ENCODE measurements at regions not wholly inside any gene's neighbourhood (a gene's known extent, or its start where the extent isn't known, plus 50 kb on each side); places are given as distances from the start of the nearest gene placed in this dataset.

DNA sequence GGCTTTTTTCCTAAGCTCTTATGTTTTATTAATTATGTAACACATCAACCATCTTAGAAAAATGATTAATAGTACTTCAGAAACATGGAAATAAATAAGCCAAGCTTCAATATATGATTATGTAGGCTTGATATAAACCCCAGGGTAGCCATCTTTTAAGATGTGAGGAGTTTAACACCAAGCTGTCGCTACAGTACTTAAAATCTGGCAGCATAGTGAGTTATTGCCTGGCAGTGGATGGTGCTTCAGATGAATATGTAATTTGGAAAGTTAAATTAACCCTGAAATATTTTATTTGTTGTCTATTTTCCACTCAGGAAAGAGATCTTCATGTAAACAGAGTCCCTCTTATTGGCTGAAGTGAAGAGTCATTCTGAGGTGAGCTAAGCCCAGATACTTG is 339.0 kb upstream of the ZFP64 start:
- no peaks in the 10 kb centered on the region for H3K9me3 ChIP-seq (ENCODE audit: low read length)
- H3K27me3 ChIP-seq (ENCODE audit: insufficient read depth, low read depth, low read length): no peaks in the 10 kb centered on the region
- TF ChIP-seq, protein P1, sequence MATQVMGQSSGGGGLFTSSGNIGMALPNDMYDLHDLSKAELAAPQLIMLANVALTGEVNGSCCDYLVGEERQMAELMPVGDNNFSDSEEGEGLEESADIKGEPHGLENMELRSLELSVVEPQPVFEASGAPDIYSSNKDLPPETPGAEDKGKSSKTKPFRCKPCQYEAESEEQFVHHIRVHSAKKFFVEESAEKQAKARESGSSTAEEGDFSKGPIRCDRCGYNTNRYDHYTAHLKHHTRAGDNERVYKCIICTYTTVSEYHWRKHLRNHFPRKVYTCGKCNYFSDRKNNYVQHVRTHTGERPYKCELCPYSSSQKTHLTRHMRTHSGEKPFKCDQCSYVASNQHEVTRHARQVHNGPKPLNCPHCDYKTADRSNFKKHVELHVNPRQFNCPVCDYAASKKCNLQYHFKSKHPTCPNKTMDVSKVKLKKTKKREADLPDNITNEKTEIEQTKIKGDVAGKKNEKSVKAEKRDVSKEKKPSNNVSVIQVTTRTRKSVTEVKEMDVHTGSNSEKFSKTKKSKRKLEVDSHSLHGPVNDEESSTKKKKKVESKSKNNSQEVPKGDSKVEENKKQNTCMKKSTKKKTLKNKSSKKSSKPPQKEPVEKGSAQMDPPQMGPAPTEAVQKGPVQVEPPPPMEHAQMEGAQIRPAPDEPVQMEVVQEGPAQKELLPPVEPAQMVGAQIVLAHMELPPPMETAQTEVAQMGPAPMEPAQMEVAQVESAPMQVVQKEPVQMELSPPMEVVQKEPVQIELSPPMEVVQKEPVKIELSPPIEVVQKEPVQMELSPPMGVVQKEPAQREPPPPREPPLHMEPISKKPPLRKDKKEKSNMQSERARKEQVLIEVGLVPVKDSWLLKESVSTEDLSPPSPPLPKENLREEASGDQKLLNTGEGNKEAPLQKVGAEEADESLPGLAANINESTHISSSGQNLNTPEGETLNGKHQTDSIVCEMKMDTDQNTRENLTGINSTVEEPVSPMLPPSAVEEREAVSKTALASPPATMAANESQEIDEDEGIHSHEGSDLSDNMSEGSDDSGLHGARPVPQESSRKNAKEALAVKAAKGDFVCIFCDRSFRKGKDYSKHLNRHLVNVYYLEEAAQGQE (IDR thresholded peaks at IDR 0.05; ENCODE audit: borderline replicate concordance): no peak
- TF ChIP-seq EP300 (conservative IDR thresholded peaks at IDR 0.05; ENCODE audit: poor library complexity, severe bottlenecking): no peak
- TF ChIP-seq RAD21 (conservative IDR thresholded peaks at IDR 0.05): no peak
- no peak for TF ChIP-seq EZH2 (IDR thresholded peaks at IDR 0.05; ENCODE audit: borderline replicate concordance, insufficient read depth, low read length, poor library complexity, severe bottlenecking)
- TF ChIP-seq MXI1 (conservative IDR thresholded peaks at IDR 0.05; ENCODE audit: poor library complexity, severe bottlenecking): no peak
- TF ChIP-seq, protein P2, sequence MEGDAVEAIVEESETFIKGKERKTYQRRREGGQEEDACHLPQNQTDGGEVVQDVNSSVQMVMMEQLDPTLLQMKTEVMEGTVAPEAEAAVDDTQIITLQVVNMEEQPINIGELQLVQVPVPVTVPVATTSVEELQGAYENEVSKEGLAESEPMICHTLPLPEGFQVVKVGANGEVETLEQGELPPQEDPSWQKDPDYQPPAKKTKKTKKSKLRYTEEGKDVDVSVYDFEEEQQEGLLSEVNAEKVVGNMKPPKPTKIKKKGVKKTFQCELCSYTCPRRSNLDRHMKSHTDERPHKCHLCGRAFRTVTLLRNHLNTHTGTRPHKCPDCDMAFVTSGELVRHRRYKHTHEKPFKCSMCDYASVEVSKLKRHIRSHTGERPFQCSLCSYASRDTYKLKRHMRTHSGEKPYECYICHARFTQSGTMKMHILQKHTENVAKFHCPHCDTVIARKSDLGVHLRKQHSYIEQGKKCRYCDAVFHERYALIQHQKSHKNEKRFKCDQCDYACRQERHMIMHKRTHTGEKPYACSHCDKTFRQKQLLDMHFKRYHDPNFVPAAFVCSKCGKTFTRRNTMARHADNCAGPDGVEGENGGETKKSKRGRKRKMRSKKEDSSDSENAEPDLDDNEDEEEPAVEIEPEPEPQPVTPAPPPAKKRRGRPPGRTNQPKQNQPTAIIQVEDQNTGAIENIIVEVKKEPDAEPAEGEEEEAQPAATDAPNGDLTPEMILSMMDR (IDR thresholded peaks at IDR 0.05; ENCODE audit: poor library complexity, severe bottlenecking): no peak
- no peak for TF ChIP-seq TAF1 (IDR thresholded peaks at IDR 0.05; ENCODE audit: low read depth)
- TF ChIP-seq SMC3 (conservative IDR thresholded peaks at IDR 0.05; ENCODE audit: poor library complexity): no peak
- no peak for TF ChIP-seq POLR2AphosphoS5 (IDR thresholded peaks at IDR 0.05)

DNA sequence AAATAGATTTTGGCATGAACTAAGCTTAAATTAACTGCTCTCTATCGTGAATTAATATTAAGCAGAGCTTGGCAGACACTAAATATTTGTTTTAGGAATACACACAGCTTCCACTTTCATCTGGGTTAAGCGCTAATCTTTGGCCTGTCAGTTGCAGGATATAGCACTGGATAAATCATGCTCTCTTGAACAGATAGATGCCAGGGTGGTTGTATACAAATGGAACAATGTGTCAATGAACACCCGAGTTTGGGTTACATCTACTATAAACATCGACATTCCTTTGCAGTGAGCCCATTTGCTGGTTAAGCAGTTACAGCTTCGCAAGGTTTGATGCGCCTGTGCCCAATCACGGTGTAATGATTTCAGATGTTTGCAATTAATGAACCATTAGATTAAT is 338.2 kb upstream of the ZFP64 start:
- Histone ChIP-seq H3K9me2 (ENCODE audit: insufficient read depth, low read length) (no peaks in the 10 kb centered on the region), H2AFZ (ENCODE audit: low read depth, low read length) (no peak overlapping the region), H3K27ac (ENCODE audit: low read length) (no peak overlapping the region), H3K36me3 (ENCODE audit: insufficient read depth, low read length) (no peaks in the 10 kb centered on the region), H4K20me1 (ENCODE audit: insufficient read depth) (no peaks in the 10 kb centered on the region), H3K9me3 (ENCODE audit: low read length) (no peaks in the 10 kb centered on the region), H3K27me3 (ENCODE audit: insufficient read depth, low read depth, low read length) (no peaks in the 10 kb centered on the region), H3K79me2 (replicated peaks; ENCODE audit: insufficient read depth, low read length) (no peaks in the 10 kb centered on the region), H3K4me3 (ENCODE audit: low read length) (no peak overlapping the region), H3F3A (ENCODE audit: insufficient read depth, low read length, poor library complexity, severe bottlenecking) (no peaks in the 10 kb centered on the region), H3K9ac (ENCODE audit: low read length) (no peak overlapping the region), H3K4me2 (ENCODE audit: low read length) (no peak overlapping the region)
- TF ChIP-seq TAF1 (IDR thresholded peaks at IDR 0.05; ENCODE audit: low read depth) (no peak), EZH2 (IDR thresholded peaks at IDR 0.05; ENCODE audit: borderline replicate concordance, insufficient read depth, low read length, poor library complexity, severe bottlenecking) (no peak), POLR2AphosphoS5 (IDR thresholded peaks at IDR 0.05) (no peak), EP300 (conservative IDR thresholded peaks at IDR 0.05; ENCODE audit: poor library complexity, severe bottlenecking) (no peak), RAD21 (conservative IDR thresholded peaks at IDR 0.05) (no peak)

More for the DNA sequence above, 339.0 kb upstream of the ZFP64 start:
- Histone ChIP-seq H3F3A (ENCODE audit: insufficient read depth, low read length, poor library complexity, severe bottlenecking) (no peaks in the 10 kb centered on the region), H3K27ac (ENCODE audit: low read length) (no peak overlapping the region), H3K4me3 (ENCODE audit: low read length) (no peak overlapping the region), H3K4me2 (ENCODE audit: low read length) (no peak overlapping the region), H3K9me2 (ENCODE audit: insufficient read depth, low read length) (no peaks in the 10 kb centered on the region), H4K20me1 (ENCODE audit: insufficient read depth) (no peaks in the 10 kb centered on the region), H3K79me2 (replicated peaks; ENCODE audit: insufficient read depth, low read length) (no peaks in the 10 kb centered on the region), H3K36me3 (ENCODE audit: insufficient read depth, low read length) (no peaks in the 10 kb centered on the region), H3K9ac (ENCODE audit: low read length) (no peak overlapping the region), H2AFZ (ENCODE audit: low read depth, low read length) (no peak overlapping the region)
